Activated CD8-positive, alpha-beta memory T cell treated with anti-CD3 and anti-CD28 coated beads, Interleukin-2, amount 10 ng/mL, durations not matched to agents 7 days and 5 days (primary cell): ENCODE measurements at regions not wholly inside any gene's neighbourhood (a gene's known extent, or its start where the extent isn't known, plus 50 kb on each side); places are given as distances from the start of the nearest gene placed in this dataset.

Experiments
- ATAC-seq: fragments of 150-1000 bp; cut with Tn5 transposase; one replicate; pipeline ENCODE4 v1.10.0; 2021; ENCODE audit warnings: moderate library complexity
- CTCF ChIA-PET: fragments of 350-600 bp; sonication (Branson Sonifier 250); formaldehyde crosslinking; loops from one replicate; lab custom pipeline; 2021; ENCODE audit warnings: antibody characterized with exemption; lab: Charles Lee
- DNase-seq: peaks from one replicate; pipeline ENCODE4 v3.0.0-alpha.2; 2020
- H3K27ac Mint-ChIP-seq: one replicate; pipeline ENCODE4 v1.8.0; 2021; ENCODE audit warnings: mild to moderate bottlenecking, mixed read lengths
- H3K27me3 Mint-ChIP-seq: one replicate; pipeline ENCODE4 v1.8.0; 2021; ENCODE audit warnings: mixed read lengths
- H3K36me3 Mint-ChIP-seq: one replicate; pipeline ENCODE4 v1.8.0; 2021; ENCODE audit warnings: mild to moderate bottlenecking, mixed read lengths
- H3K4me1 Mint-ChIP-seq: one replicate; pipeline ENCODE4 v1.8.0; 2021; ENCODE audit warnings: mixed read lengths
- H3K4me3 Mint-ChIP-seq: one replicate; pipeline ENCODE4 v1.8.0; 2021; ENCODE audit warnings: mild to moderate bottlenecking, moderate library complexity, mixed read lengths
- H3K9me3 Mint-ChIP-seq: one replicate; pipeline ENCODE4 v1.8.0; 2022; ENCODE audit warnings: low read depth, mixed read lengths

DNA sequence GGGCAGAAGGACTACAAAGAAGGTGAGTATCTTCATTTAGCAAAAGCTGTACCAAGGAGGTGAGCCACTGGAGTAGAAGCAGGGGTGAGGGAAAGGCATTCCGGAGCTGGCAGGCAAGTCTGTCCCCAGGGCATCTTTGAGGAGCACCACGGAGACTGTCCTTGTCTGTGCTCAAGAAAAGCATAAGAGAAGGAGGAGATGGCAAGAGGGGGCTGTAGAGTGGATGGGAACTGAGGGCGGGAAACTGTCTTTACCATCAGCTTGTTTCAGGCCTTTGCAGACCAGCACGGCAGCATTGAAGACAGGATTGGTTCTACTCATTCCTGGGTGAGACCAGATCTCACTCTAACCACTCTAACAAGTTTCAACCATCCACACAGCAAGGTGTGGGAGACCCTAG is 355.8 kb downstream of the AJAP1 start:
- peaks cover 4% of the 10 kb centered on the region for H3K27me3 Mint-ChIP-seq
- CTCF ChIA-PET: no interaction called here
- H3K4me1 Mint-ChIP-seq: no peaks in the 10 kb centered on the region
- no peak overlapping the region for H3K4me3 Mint-ChIP-seq
- DNase-seq (no peak), ATAC-seq (no peak)
- no peak overlapping the region for H3K27ac Mint-ChIP-seq
- no peaks in the 10 kb centered on the region for H3K36me3 Mint-ChIP-seq
- no peaks in the 10 kb centered on the region for H3K9me3 Mint-ChIP-seq

DNA sequence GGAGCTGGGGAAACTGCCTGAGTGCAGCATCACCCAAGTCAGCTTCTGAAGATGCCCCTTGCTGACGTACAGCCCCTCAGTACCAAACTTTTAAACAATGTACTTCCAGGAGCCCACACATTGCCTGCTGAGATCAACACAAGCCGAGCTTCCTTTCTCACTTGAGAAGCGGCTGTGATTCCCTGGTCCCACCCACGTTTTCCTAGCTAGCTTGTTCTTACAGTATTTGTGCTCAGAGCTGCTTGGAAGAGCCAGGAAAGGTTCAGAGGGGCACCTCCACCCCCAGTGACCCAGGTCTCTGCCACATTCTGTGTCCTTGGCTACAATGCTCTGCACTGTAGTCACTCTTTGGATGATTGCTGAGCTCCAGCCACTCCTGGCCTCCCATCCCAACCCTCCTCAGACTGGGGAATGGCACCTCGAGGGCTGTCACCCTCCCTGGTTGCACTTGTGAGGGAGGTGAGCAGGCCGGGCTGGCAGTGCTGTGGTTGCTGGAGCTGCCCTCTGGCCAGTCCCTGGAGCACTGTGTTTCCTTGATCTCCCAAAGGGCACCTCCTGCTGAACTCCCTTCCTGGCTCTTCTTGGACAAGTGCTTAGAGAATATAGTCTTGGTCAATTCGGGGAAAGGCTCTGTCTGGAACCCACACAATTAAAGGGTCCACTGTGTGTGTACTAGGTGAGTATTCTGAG is 355.1 kb downstream of the AJAP1 start:
- CTCF ChIA-PET: no interaction called here
- Mint-ChIP-seq H3K4me1 (no peaks in the 10 kb centered on the region), H3K9me3 (no peaks in the 10 kb centered on the region), H3K36me3 (no peaks in the 10 kb centered on the region), H3K4me3 (no peak overlapping the region), H3K27me3 (peaks cover 4% of the 10 kb centered on the region), H3K27ac (no peak overlapping the region)
- DNase-seq (no peak), ATAC-seq (no peak)

DNA sequence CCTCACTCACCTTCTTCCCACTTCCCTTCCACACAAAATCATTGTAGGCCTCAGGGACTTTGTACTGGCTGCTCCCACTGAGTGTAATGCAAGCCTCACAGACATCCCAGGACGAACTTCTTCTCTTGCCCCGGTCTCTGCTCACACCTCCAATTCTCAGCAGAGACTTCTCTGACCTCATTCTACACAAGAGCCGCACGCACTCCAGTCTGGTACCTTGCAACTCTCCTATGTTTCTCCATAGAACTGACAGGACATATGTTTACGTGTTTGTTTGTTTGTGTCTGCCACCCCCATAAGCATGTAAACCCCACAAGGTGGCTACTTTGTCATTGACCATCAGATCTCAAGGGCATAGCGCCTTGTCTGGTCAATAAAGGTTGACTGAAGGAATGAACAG is 350.8 kb downstream of the AJAP1 start:
- Mint-ChIP-seq H3K27ac (no peak overlapping the region), H3K36me3 (no peaks in the 10 kb centered on the region), H3K27me3 (no peaks in the 10 kb centered on the region), H3K9me3 (no peaks in the 10 kb centered on the region), H3K4me3 (no peak overlapping the region), H3K4me1 (no peaks in the 10 kb centered on the region)
- DNase-seq (no peak), ATAC-seq (no peak)
- CTCF ChIA-PET: no interaction called here

DNA sequence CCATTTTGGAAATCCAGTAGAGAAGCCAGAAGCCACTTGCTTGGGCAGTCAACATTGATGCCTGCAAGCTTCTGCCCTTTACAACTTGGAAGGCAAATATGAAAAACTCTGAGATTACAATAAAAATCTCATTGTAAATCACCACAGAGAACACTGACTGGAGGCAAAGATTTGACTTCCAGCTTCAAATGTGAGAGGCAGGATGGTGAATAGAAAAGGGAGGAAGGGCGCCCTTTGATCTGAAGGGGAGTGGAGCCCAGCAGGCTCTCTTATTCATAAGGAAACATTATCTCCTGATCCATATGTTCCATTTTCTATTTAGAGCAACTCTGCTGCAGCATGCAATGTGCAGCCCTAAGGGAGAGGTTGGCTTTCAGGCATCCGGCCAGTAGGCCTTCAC is 348.3 kb downstream of the AJAP1 start:
- H3K36me3 Mint-ChIP-seq: no peaks in the 10 kb centered on the region
- no peak for ATAC-seq
- CTCF ChIA-PET: no interaction called here

DNA sequence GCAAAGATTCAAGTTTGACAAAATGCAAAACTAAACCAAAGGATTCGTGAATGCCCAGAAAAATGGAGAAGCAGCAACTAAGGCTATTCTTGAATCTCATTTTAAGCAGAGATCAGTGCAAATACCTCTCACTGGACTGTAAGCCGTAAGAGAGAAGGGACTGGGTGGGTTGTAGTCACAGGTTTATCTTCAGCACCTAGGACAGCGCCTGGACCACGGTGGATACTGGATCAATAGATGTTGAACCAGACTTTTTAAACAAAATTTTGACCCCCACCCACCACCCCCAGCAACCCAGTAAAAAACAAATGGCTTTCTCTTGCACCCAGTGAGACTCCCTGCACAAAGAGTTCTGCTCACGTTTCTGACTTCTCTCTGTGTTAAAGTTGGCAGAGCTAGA is 347.1 kb downstream of the AJAP1 start:
- no peak overlapping the region for H3K4me3 Mint-ChIP-seq
- H3K27me3 Mint-ChIP-seq: peaks cover 2% of the 10 kb centered on the region
- ATAC-seq (no peak), DNase-seq (no peak)
- no peak overlapping the region for H3K27ac Mint-ChIP-seq
- no peaks in the 10 kb centered on the region for H3K36me3 Mint-ChIP-seq
- H3K9me3 Mint-ChIP-seq: no peaks in the 10 kb centered on the region
- H3K4me1 Mint-ChIP-seq: no peaks in the 10 kb centered on the region
- CTCF ChIA-PET: no interaction called here

More for the DNA sequence above, 348.3 kb downstream of the AJAP1 start:
- no peaks in the 10 kb centered on the region for H3K27me3 Mint-ChIP-seq
- no peaks in the 10 kb centered on the region for H3K9me3 Mint-ChIP-seq
- H3K4me1 Mint-ChIP-seq: no peaks in the 10 kb centered on the region
- no peak overlapping the region for H3K4me3 Mint-ChIP-seq
- no peak for DNase-seq
- no peak overlapping the region for H3K27ac Mint-ChIP-seq

- peak; percentile 41 for DNase-seq
- no peaks in the 10 kb centered on the region for H3K36me3 Mint-ChIP-seq
- H3K27me3 Mint-ChIP-seq: no peaks in the 10 kb centered on the region
- H3K4me1 Mint-ChIP-seq: peaks cover 8% of the 10 kb centered on the region
- CTCF ChIA-PET: no interaction called here
- ATAC-seq: no peak
- H3K27ac Mint-ChIP-seq: no peak overlapping the region
- no peaks in the 10 kb centered on the region for H3K9me3 Mint-ChIP-seq
- no peak overlapping the region for H3K4me3 Mint-ChIP-seq
Observed at GRCh38 chr1:4986306-4986705, 331.9 kb downstream of the AJAP1 start.

DNA sequence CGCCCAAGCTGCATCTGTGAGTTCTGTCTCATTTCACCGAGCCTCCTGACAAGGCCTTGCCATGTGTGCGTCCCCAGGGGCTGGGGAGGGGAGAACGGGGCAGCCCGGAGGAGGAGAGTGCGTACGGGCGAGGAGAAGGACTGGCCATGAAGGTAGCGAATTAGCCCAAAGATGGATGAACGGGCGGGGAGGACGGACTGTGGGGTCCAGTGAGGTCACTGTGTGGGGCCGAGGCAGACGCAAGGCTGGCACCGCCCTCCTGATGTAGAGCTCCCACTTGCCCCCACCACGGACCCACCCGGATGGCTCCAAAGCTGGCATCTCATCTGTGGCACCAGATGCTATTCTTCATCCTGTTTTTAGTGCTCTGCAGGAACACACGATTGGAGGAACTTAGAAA is 330.4 kb downstream of the AJAP1 start:
- no peaks in the 10 kb centered on the region for H3K9me3 Mint-ChIP-seq
- no peaks in the 10 kb centered on the region for H3K36me3 Mint-ChIP-seq
- DNase-seq (no peak), ATAC-seq (no peak)
- CTCF ChIA-PET: no interaction called here
- H3K27me3 Mint-ChIP-seq: peaks cover 2% of the 10 kb centered on the region
- peaks cover 8% of the 10 kb centered on the region for H3K4me1 Mint-ChIP-seq
- H3K4me3 Mint-ChIP-seq: no peak overlapping the region
- H3K27ac Mint-ChIP-seq: no peak overlapping the region

DNA sequence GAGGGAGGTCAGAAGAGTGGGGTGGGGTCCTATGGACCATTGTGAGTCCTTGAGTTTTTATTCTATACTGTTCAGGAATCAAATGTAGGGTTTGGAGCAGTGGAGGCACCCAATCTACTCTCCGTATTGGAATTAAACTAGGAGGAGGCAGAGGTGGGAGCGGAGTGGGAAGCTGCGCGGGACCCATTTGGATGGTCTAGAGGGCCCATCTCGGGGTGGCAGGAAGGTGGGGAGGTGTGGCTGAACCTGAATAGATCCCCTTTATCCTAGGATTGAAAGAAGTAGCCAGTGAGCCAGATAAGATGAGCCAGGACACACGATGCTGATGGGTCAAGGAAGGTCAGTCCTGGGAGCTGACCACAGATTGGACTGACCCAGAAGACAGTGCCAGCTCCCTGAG is 325.8 kb downstream of the AJAP1 start:
- CTCF ChIA-PET: no interaction called here
- H3K27ac Mint-ChIP-seq: no peak overlapping the region
- peaks cover 2% of the 10 kb centered on the region for H3K27me3 Mint-ChIP-seq
- ATAC-seq (no peak), DNase-seq (no peak)
- no peaks in the 10 kb centered on the region for H3K9me3 Mint-ChIP-seq
- H3K4me1 Mint-ChIP-seq: no peaks in the 10 kb centered on the region
- no peak overlapping the region for H3K4me3 Mint-ChIP-seq
- no peaks in the 10 kb centered on the region for H3K36me3 Mint-ChIP-seq

- CTCF ChIA-PET: no interaction called here
- ATAC-seq (no peak), DNase-seq (no peak)
- Mint-ChIP-seq H3K9me3 (no peaks in the 10 kb centered on the region), H3K27me3 (peaks cover 2% of the 10 kb centered on the region), H3K4me3 (no peak overlapping the region), H3K4me1 (no peaks in the 10 kb centered on the region), H3K36me3 (no peaks in the 10 kb centered on the region), H3K27ac (no peak overlapping the region)
Observed at GRCh38 chr1:4978660-4979390, 324.4 kb downstream of the AJAP1 start.

- no peaks in the 10 kb centered on the region for H3K4me1 Mint-ChIP-seq
- no peaks in the 10 kb centered on the region for H3K9me3 Mint-ChIP-seq
- H3K27ac Mint-ChIP-seq: no peak overlapping the region
- H3K36me3 Mint-ChIP-seq: no peaks in the 10 kb centered on the region
- no peak for DNase-seq
- no peak overlapping the region for H3K4me3 Mint-ChIP-seq
- peaks cover 2% of the 10 kb centered on the region for H3K27me3 Mint-ChIP-seq
- no peak for ATAC-seq
- CTCF ChIA-PET: no interaction called here
Observed at GRCh38 chr1:4977701-4978100, 323.3 kb downstream of the AJAP1 start.

GRCh38 chr1:4976859-4977440 is 322.5 kb downstream of the AJAP1 start:
- CTCF ChIA-PET: no interaction called here
- Mint-ChIP-seq H3K36me3 (no peaks in the 10 kb centered on the region), H3K9me3 (no peaks in the 10 kb centered on the region), H3K4me1 (no peaks in the 10 kb centered on the region), H3K27ac (no peak overlapping the region), H3K27me3 (peaks cover 2% of the 10 kb centered on the region), H3K4me3 (no peak overlapping the region)
- ATAC-seq (no peak), DNase-seq (no peak)

- DNase-seq (no peak), ATAC-seq (no peak)
- H3K4me1 Mint-ChIP-seq: no peaks in the 10 kb centered on the region
- H3K27me3 Mint-ChIP-seq: peaks cover 2% of the 10 kb centered on the region
- no peak overlapping the region for H3K27ac Mint-ChIP-seq
- H3K4me3 Mint-ChIP-seq: no peak overlapping the region
- H3K36me3 Mint-ChIP-seq: no peaks in the 10 kb centered on the region
- CTCF ChIA-PET: no interaction called here
- no peaks in the 10 kb centered on the region for H3K9me3 Mint-ChIP-seq
Observed at GRCh38 chr1:4975856-4976255, 321.4 kb downstream of the AJAP1 start.

GRCh38 chr1:4974981-4975685 is 320.7 kb downstream of the AJAP1 start:
- H3K36me3 Mint-ChIP-seq: no peaks in the 10 kb centered on the region
- no peak overlapping the region for H3K4me3 Mint-ChIP-seq
- H3K27ac Mint-ChIP-seq: no peak overlapping the region
- DNase-seq (no peak), ATAC-seq (no peak)
- CTCF ChIA-PET: no interaction called here
- H3K4me1 Mint-ChIP-seq: no peaks in the 10 kb centered on the region
- no peaks in the 10 kb centered on the region for H3K9me3 Mint-ChIP-seq
- H3K27me3 Mint-ChIP-seq: peaks cover 2% of the 10 kb centered on the region

DNA sequence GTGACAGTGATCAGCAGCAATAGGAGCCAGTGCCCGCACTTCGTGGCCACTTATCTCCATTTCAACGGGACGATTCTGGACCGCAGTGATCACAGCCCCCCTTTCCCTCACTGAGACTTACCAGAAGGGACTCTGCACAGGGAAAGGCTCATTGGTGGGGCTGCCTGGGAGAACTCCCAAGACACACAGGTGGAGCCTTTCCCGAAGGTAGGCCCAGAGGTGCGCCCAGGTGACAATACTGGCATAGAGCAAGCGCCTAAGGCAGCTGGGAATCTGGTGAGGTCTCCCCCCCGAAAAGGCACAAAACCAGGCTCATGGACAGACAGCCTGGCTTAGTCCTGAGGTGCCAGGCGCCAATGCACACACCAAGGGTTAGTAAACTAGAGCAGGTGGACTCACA is 318.9 kb downstream of the AJAP1 start:
- ATAC-seq (no peak), DNase-seq (no peak)
- no peaks in the 10 kb centered on the region for H3K9me3 Mint-ChIP-seq
- H3K4me1 Mint-ChIP-seq: no peaks in the 10 kb centered on the region
- no peaks in the 10 kb centered on the region for H3K36me3 Mint-ChIP-seq
- H3K27ac Mint-ChIP-seq: no peak overlapping the region
- H3K27me3 Mint-ChIP-seq: no peaks in the 10 kb centered on the region
- no peak overlapping the region for H3K4me3 Mint-ChIP-seq
- CTCF ChIA-PET: no interaction called here
